NB4 (cell line): ENCODE measurements at regions not wholly inside any gene's neighbourhood (a gene's known extent, or its start where the extent isn't known, plus 50 kb on each side); places are given as distances from the start of the nearest gene placed in this dataset.

ENCODE experiments used
- DNase-seq: peaks from one replicate; pipeline ENCODE4 v3.0.0; 2010; ENCODE audit warnings: low read depth
- H3K4me3 ChIP-seq: one replicate; pipeline ENCODE4 v1.5.1; 2011; ENCODE audit warnings: mild to moderate bottlenecking, low read depth, low read length, moderate library complexity
- MYC ChIP-seq: IDR thresholded peaks from 2 replicates; pipeline ENCODE4 v1.6.1; 2011; ENCODE audit warnings: low read depth, low read length
- POLR2A ChIP-seq: IDR thresholded peaks from 2 replicates; pipeline ENCODE4 v1.6.1; 2011; ENCODE audit warnings: mild to moderate bottlenecking; ENCODE audit not compliant: insufficient read length; ENCODE audit errors: extremely low read depth
- TF ChIP-seq, protein P1 (sequence below): IDR thresholded peaks from one replicate; pipeline ENCODE4 v1.5.1; 2012; ENCODE audit warnings: low read depth, low read length
- TF ChIP-seq, protein P2 (sequence below): IDR thresholded peaks from 2 replicates; pipeline ENCODE4 v1.6.1; 2011; ENCODE audit warnings: low read depth, low read length

DNA sequence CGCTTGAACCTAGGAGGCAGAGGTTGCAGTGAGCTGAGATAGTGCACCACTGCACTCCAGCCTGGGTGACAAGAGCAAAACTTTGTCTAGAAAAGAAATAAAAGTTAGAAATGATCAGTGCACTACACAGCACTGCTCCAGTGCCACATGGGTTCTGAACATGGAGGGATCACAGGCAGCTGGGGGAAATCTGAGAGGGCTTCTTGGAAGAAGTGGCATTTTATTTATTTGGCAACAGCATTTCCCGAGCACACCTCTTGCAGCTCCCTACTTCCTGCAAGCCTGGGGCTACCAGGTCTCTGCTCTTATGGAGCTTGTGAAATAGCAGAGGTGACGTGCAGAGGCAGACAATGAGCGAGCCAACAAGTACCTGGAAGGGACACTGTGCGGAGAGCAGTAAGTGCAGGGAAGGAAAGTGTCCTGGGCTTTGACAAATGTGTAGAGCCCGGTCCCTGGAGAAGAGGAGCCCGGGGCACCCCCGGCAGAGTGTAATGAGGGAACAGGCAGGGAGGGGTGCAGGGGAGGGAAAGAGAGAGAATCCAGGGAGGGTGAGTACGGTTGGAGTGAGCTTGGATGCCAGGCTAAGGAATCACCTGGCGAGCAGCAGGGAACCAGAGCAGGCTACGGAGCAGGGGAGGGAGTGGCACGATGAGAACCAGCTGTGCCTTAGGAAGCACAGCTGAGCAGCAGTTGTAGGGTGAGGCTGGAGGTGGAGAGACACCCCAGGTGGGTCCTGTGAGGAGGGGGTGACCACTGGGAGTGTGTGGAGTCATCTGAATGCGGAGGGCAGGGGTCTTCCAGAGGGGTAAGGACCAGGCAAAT is 104.6 kb upstream of the CTBP2 start:
- no peak overlapping the region for H3K4me3 ChIP-seq
- no peak for DNase-seq
- TF ChIP-seq, protein P1, sequence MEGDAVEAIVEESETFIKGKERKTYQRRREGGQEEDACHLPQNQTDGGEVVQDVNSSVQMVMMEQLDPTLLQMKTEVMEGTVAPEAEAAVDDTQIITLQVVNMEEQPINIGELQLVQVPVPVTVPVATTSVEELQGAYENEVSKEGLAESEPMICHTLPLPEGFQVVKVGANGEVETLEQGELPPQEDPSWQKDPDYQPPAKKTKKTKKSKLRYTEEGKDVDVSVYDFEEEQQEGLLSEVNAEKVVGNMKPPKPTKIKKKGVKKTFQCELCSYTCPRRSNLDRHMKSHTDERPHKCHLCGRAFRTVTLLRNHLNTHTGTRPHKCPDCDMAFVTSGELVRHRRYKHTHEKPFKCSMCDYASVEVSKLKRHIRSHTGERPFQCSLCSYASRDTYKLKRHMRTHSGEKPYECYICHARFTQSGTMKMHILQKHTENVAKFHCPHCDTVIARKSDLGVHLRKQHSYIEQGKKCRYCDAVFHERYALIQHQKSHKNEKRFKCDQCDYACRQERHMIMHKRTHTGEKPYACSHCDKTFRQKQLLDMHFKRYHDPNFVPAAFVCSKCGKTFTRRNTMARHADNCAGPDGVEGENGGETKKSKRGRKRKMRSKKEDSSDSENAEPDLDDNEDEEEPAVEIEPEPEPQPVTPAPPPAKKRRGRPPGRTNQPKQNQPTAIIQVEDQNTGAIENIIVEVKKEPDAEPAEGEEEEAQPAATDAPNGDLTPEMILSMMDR = no peak
- no peak for TF ChIP-seq MYC
- no peak for TF ChIP-seq POLR2A
- TF ChIP-seq, protein P2, sequence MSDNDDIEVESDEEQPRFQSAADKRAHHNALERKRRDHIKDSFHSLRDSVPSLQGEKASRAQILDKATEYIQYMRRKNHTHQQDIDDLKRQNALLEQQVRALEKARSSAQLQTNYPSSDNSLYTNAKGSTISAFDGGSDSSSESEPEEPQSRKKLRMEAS = no peak

DNA sequence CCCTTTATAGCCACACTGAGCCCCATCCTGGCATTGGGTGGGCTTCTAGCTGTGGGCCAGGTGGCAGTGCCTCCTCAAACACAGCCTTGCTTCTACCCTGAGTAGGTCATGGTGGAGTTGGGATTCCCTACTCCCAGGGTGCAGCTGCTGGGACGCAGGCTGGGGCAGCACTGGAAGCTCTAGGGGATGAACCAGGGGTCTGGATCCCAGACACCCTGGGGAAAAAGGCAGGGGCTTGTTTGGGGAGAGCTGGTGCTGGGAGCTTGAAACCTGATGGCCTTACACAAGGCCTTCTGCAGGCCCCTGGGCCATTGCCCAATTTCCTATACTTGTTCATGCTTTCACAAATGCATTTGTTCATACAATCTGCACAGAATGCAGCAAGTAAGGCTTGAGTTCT is 103.7 kb upstream of the CTBP2 start:
- TF ChIP-seq, protein P1 = no peak
- TF ChIP-seq, protein P2 = no peak
- TF ChIP-seq POLR2A (no peak), MYC (no peak)
- no peak for DNase-seq
- no peak overlapping the region for H3K4me3 ChIP-seq

DNA sequence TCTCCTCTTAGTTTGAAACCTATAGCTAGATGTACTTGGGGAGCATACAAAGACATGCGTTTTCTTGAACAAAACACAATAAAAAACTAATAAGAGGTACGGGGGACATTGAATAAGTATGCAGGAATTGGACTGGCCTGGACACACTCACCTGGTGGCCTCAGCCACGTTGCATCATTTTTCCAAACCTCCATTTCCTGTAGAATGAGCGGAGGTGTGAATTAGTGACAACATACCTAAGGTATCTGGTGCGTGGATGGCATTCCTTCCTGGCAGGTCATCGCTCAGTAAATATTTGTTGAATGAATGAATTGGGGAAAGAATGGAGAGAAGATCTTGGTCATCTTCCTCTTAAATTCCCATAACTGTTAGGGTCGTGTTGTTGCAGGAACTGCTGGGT is 103.2 kb upstream of the CTBP2 start:
- DNase-seq = no peak
- TF ChIP-seq POLR2A (no peak), MYC (no peak)
- TF ChIP-seq, protein P2 = no peak
- TF ChIP-seq, protein P1 = no peak
- no peak overlapping the region for H3K4me3 ChIP-seq

DNA sequence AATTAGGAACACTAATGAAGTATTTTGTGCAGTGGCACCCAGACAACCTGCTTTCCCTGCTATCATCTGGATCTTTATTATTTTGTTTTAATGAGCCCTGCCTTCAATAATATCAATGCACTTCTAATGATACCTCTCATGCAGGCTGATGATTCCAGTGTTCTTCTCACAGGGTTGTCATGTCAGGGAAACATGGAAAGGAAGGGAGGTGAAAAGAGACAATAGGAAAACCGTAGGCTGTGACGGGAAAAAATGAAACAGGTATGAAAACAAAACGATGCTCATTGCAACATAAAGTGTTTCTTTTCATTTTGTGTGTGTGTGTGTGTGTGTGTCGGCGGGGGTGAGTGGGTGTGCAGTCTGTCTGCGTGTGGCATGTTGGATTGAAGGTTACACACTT is 102.6 kb upstream of the CTBP2 start:
- TF ChIP-seq POLR2A (no peak), MYC (no peak)
- TF ChIP-seq, protein P1 = no peak
- TF ChIP-seq, protein P2 = no peak
- DNase-seq = no peak
- no peak overlapping the region for H3K4me3 ChIP-seq

DNA sequence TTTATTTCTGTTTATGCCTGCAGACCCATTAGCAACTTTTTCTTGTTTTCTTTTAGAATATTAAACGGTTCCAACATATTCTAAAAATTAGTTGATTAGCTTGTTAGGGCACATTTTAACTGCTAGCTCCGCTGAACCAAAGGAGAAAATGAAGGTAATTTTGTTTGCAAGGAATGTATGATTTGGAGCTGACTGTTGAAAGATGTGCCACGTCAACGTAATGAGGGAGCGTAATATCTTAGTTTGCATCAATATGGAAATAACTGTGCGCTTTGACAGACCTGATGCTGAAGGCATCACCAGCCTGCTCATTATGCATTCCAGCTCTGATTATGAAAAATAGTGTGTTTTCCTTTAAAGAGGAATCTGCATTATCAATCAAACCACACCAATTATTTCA is 102.0 kb upstream of the CTBP2 start:
- no peak for DNase-seq
- H3K4me3 ChIP-seq = no peak overlapping the region
- TF ChIP-seq POLR2A (no peak), MYC (no peak)
- TF ChIP-seq, protein P1 = no peak
- TF ChIP-seq, protein P2 = no peak
